ENCODE measurements at regions not wholly inside any gene's neighbourhood (a gene's known extent, or its start where the extent isn't known, plus 50 kb on each side); places are given as distances from the start of the nearest gene placed in this dataset.
"Not testable (repeated sequence)": the region's sequence is repeated elsewhere in the genome, so short reads cannot be mapped to it uniquely, and the experiment has no call there.

- DNase-seq (ENCODE audit: low read depth): peak; percentile 42
Observed at GRCh38 chr21:27891495-27891894, 924.6 kb upstream of the ADAMTS5 start.

- DNase-seq (ENCODE audit: low read depth): not testable (repeated sequence)
Observed at GRCh38 chr21:27887808-27888455, 921.0 kb upstream of the ADAMTS5 start.

DNA sequence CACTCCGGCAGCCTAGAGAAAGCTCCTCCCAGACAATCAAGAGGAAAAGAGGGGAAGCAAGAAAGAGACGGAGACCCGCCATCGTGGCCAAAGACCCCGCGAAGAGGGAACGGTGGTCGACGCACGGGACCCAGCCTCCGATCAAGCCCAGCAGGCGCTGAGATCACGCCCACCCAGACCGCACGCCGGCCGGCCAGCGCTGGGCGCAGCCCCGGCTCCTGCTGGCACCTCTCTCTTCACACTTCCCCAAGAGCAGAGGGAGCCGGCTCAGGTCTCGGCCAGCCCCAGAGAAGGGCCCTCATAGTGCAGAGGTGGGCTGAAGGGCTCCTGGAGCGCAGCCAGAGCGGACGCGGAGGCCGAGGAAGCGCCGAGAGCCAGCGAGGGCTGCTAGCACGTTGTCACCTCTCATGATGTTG is 918.4 kb upstream of the ADAMTS5 start:
- DNase-seq (ENCODE audit: low read depth): no peak

- DNase-seq (ENCODE audit: low read depth): not testable (repeated sequence)
Observed at GRCh38 chr21:27881331-27881730, 914.4 kb upstream of the ADAMTS5 start.

DNA sequence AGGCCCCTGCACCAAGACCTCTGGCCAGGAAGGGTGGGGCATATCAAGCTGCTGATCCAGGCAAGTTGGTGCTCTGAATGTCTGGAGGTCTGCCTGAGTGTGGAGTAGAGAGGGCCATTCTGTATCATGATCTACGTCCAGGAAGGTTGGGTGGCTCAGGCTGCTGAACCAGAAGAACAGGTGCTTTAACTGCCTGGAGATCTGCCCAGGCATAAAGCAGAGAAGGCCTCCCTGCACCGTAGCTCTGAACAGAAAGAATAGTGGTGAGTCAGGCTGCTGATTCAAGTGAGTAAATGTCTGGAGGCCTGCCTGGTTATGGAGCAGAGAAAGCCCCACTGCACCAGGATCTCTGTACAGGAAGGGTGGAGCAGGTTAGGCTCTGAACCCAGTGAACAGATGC is 905.5 kb upstream of the ADAMTS5 start:
- DNase-seq (ENCODE audit: low read depth): peak; percentile 9

GRCh38 chr21:27870755-27871154 is 903.9 kb upstream of the ADAMTS5 start:
- DNase-seq (ENCODE audit: low read depth): not testable (repeated sequence)

DNA sequence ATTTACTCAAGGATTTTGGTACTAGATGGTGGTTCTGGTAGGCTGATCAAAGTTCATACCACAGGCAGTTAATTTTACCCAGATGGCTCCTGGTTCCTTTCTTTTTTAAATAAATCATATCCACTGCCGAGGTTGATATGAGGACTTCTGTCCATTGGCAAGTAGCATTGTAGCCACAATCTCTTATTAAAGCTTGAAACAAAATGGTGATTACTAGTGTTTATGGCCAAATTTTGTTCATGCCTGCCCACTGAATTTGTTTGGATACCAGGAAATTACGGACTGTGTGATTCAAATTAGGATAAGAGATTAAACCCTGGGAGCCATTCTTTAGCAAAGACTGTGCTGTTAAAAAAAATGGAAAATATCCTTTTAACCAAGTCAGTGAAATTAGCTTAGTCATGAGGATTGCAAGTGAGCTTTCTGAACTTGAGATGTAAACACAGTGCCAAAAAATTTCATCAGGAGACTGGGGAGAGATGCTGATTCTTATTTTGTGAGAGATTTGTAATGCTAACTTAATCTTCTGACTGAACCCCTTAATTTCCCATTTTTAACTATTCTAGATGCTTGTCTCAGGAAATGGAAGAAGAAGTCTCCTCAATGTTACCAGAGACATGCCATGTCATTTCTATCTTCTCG is 893.5 kb upstream of the ADAMTS5 start:
- not testable (repeated sequence) for DNase-seq (ENCODE audit: low read depth)

- not testable (repeated sequence) for DNase-seq (ENCODE audit: low read depth)
Observed at GRCh38 chr21:27858053-27858825, 891.4 kb upstream of the ADAMTS5 start.

DNA sequence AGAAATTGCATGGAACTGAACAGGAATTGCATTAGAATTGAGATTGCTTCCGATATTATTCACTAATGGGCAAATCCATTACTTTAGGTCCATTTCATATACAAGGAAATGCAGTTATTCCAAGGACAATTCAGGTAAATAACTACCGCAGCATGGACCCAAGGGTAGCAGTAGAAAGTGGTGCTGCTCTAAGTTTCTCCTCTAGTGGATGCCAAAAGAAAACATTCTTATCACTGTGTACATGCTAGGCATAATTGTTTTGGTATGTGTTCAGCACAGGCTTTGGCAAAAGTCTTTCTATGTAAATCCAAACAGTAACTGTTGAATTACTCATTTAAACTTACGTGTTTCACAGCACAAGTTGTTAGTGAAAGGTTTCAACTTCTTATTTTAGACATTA is 890.1 kb upstream of the ADAMTS5 start:
- not testable (repeated sequence) for DNase-seq (ENCODE audit: low read depth)

- no peak for DNase-seq (ENCODE audit: low read depth)
Observed at GRCh38 chr21:27841084-27841672, 874.3 kb upstream of the ADAMTS5 start.

GRCh38 chr21:27840262-27840661 is 873.4 kb upstream of the ADAMTS5 start:
- no peak for DNase-seq (ENCODE audit: low read depth)

- DNase-seq (ENCODE audit: low read depth): no peak
Observed at GRCh38 chr21:27839512-27840115, 872.7 kb upstream of the ADAMTS5 start.

- no peak for DNase-seq (ENCODE audit: low read depth)
Observed at GRCh38 chr21:27838573-27838972, 871.7 kb upstream of the ADAMTS5 start.

DNA sequence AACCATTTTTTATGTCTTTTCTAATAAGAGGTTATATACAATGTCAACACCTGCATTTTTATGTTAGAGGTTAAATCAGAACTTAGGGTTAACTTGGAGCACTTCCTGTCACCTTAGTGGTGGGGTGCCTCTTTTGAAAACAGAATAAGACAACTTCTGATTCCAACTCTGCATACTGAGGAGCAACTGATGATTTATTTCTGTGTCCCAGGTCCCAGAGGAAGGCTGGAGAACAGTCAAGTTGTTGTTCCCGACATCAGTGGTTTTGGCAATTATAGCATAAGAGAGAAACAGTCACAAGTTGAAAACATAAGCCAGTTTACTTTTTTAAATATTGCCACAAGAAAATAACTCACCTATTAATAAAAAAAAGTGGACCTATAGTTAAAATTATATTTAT is 871.0 kb upstream of the ADAMTS5 start:
- DNase-seq (ENCODE audit: low read depth): no peak

GRCh38 chr21:27833298-27833697 is 866.4 kb upstream of the ADAMTS5 start:
- DNase-seq (ENCODE audit: low read depth): no peak

DNA sequence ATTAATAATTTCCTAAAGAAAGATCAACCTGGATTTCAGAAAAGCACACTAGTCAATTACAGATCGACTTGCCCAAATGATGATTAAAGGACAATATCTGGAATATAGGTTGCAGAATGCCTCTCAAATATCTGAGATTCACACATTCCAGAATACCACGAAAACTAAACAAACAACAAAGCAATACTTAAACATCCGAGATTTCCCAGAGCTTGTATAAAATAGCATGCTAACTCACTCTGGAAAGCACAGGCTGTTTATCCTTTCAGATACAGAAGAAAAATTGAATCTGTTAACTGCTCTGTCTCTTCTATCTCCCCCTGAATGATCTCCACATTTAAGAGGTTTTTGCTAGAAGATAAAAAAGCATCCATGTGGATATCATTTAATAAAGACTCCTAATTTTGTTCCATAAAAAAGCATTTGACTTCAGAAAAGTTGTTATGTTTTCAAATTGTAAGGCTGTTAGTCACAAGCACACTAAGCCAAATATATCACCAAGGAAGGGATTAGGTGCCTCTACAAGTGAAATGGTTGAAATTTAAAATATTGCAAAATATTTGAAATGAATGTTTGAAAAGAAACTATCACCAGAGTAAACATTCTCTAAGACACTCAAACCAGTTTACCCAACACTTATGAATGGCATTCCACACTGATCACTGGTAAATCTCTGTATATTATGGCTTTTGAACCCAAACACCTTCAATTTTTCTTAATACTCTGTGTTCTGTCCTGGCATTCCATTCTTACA is 865.1 kb upstream of the ADAMTS5 start:
- no peak for DNase-seq (ENCODE audit: low read depth)

DNA sequence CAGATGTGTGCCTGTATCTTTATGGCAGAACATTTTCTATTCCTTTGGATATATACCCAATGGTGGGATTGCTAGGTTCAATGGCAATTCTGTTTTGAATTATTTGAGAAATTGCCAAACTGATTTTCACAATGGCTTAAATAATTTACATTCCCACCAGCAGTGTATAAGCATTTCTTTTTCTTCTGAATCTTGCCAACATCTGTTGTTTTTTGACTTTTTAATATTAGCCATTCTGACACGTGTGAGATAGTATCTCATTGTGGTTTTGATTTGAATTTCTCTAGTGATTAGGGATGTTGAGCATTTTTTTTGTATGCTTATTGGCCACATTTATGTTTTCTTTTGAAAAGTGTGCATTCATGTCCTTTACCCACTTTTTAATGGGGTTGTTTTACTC is 864.3 kb upstream of the ADAMTS5 start:
- DNase-seq (ENCODE audit: low read depth): no peak

GRCh38 chr21:27827972-27828371 is 861.1 kb upstream of the ADAMTS5 start:
- DNase-seq (ENCODE audit: low read depth): no peak

DNA sequence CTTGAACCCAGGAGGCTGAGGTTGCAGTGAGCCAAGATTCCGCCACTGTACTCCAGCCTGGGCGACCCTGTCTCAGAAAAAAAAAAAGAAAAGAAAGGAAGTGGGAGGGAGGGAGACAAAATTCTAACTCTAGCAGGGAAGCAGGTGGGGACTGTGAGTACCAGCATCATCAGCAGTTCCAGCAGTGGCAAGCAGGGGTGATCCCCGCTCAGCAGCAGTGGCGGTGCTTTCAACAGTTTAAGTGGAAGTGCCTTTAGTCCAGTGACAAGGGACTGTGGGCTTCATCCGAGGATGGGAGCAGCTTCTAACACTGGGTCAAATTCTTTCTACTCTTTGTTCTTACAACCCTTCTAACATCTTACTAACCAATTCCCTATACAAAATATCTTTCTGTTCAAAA is 858.1 kb upstream of the ADAMTS5 start:
- no peak for DNase-seq (ENCODE audit: low read depth)

DNA sequence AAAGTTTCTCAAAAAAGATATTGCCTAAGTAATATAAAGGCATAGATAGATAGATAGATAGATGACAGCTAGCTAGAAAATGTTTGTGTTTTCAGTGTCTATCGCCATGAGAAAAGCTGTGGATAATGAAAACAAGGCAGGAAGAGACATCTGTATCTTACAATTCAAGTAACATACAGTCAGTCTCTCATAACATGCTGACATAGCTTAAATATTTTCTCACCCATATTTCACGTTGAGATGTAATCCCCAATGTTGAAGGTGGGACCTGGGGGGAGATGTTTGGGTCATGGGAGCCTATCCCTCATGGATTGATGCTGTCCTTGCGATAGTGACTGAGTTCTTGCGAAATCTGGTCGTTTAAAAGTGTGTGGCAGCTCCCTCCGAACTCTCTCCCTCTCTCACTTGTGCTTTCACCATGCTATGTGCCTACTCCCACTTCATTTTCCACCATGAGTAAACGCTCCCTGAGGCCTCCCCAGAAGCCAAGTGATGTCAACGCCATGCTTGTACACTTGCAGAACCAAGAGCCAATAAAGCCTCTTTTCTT is 856.8 kb upstream of the ADAMTS5 start:
- no peak for DNase-seq (ENCODE audit: low read depth)

- no peak for DNase-seq (ENCODE audit: low read depth)
Observed at GRCh38 chr21:27820342-27820741, 853.5 kb upstream of the ADAMTS5 start.

All from renal cortical epithelial cell (primary cell).